OCI-LY1 (cell line): ENCODE measurements at regions not wholly inside any gene's neighbourhood (a gene's known extent, or its start where the extent isn't known, plus 50 kb on each side); places are given as distances from the start of the nearest gene placed in this dataset.
"Not testable (repeated sequence)": the region's sequence is repeated elsewhere in the genome, so short reads cannot be mapped to it uniquely, and the experiment has no call there.

ENCODE experiments used
- H2AFZ ChIP-seq: fragments of 200-600 bp; sonication (generic), shearing (Covaris generic); 2 replicates; pipeline ENCODE4 v1.6.0; 2014; ENCODE audit warnings: antibody characterized with exemption, mild to moderate bottlenecking, low read length
- H3F3A ChIP-seq: fragments of 200-600 bp; sonication (generic), shearing (Covaris generic); 2 replicates; pipeline ENCODE4 v1.6.0; 2014; ENCODE audit warnings: mild to moderate bottlenecking, antibody characterized with exemption, low read length, moderate library complexity; ENCODE audit not compliant: insufficient read depth
- H3K27ac ChIP-seq: fragments of 200-600 bp; sonication (generic); 2 replicates; pipeline ENCODE4 v1.5.1; 2014; ENCODE audit warnings: low read length, mixed run types, mild to moderate bottlenecking, low read depth; ENCODE audit not compliant: poor library complexity, severe bottlenecking
- H3K27me3 ChIP-seq: fragments of 200-600 bp; sonication (generic); 2 replicates; pipeline ENCODE4 v1.6.0; 2014; ENCODE audit warnings: antibody characterized with exemption, mild to moderate bottlenecking, low read length, moderate library complexity; ENCODE audit not compliant: insufficient read depth
- H3K36me3 ChIP-seq: fragments of 200-600 bp; sonication (generic); 2 replicates; pipeline ENCODE4 v1.6.1; 2014; ENCODE audit warnings: mild to moderate bottlenecking, antibody characterized with exemption, low read length, moderate library complexity, mixed read lengths; ENCODE audit not compliant: insufficient read depth
- H3K4me1 ChIP-seq: fragments of 200-600 bp; sonication (generic); 2 replicates; pipeline ENCODE4 v1.5.1; 2014; ENCODE audit warnings: mild to moderate bottlenecking, low read length, moderate library complexity; ENCODE audit not compliant: insufficient read depth, severe bottlenecking
- H3K4me2 ChIP-seq: fragments of 200-600 bp; sonication (generic), shearing (Covaris generic); 2 replicates; pipeline ENCODE4 v1.6.1; 2014; ENCODE audit warnings: low read length
- H3K4me3 ChIP-seq: fragments of 200-600 bp; sonication (generic); 2 replicates; pipeline ENCODE4 v1.5.1; 2014; ENCODE audit warnings: low read length, low read depth, mild to moderate bottlenecking, mixed read lengths; ENCODE audit not compliant: poor library complexity, severe bottlenecking
- H3K79me2 ChIP-seq: fragments of 200-600 bp; shearing (Covaris generic); 2 replicates; pipeline ENCODE4 v1.6.1; 2016; ENCODE audit warnings: mixed run types, low read length, mixed read lengths; ENCODE audit not compliant: insufficient read depth
- H3K9ac ChIP-seq: fragments of 200-600 bp; sonication (generic), shearing (Covaris generic); 2 replicates; pipeline ENCODE4 v1.6.1; 2014; ENCODE audit warnings: mild to moderate bottlenecking, low read length, mixed read lengths
- H3K9me2 ChIP-seq: fragments of 200-600 bp; sonication (generic), shearing (Covaris generic); 2 replicates; pipeline ENCODE4 v1.6.1; 2014; ENCODE audit warnings: low read depth, mild to moderate bottlenecking, low read length, mixed read lengths
- H3K9me3 ChIP-seq: fragments of 200-600 bp; shearing (Covaris generic); 2 replicates; pipeline ENCODE4 v1.6.1; 2014; ENCODE audit warnings: low read length, mixed read lengths
- H4K20me1 ChIP-seq: fragments of 200-600 bp; sonication (generic), shearing (Covaris generic); 2 replicates; pipeline ENCODE4 v1.6.0; 2016; ENCODE audit warnings: mild to moderate bottlenecking, low read length; ENCODE audit not compliant: insufficient read depth
- EZH2 ChIP-seq: fragments of 200-600 bp; sonication (generic), shearing (Covaris generic); IDR thresholded peaks from 2 replicates; pipeline ENCODE4 v1.8.0; 2017; ENCODE audit warnings: borderline replicate concordance, mixed run types, mild to moderate bottlenecking, antibody characterized with exemption, low read length, moderate library complexity, mixed read lengths
- TF ChIP-seq, protein P1 (sequence below): fragments of 200-600 bp; sonication (generic), shearing (Covaris generic); IDR thresholded peaks from 2 replicates; pipeline ENCODE4 v1.5.1; 2017; ENCODE audit warnings: mild to moderate bottlenecking, antibody characterized with exemption, low read length, moderate library complexity, mixed read lengths

DNA sequence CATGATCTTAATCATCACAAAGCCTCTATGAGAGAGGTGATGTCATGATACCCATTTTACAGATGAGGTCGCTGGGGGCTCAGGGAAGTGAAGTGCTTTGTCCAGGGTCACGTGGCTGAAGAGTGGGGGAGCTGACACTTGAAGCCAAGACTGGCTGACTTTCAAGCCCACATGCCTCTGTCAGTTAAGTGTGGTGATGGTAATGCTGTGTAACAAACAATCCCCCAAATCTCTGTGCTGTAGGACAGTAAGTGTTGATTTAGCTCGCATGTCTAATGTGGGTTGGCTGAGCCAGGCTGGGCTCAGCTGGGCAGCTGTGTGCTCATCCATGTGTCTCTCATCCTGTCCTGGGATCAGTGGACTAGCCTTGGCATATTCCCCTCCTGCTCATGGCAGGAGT, 87.1 kb upstream of the GRK3 start:
- Histone ChIP-seq H3K9me2 (no peaks in the 10 kb centered on the region), H3K9ac (no peak overlapping the region), H3K4me1 (peaks cover 4% of the 10 kb centered on the region), H2AFZ (no peak overlapping the region), H3K4me2 (no peak overlapping the region), H3K36me3 (no peaks in the 10 kb centered on the region; the same call in 1 of the 2 replicates), H3F3A (no peaks in the 10 kb centered on the region), H3K79me2 (no peaks in the 10 kb centered on the region), H4K20me1 (no peaks in the 10 kb centered on the region), H3K27ac (no peak overlapping the region), H3K27me3 (no peaks in the 10 kb centered on the region), H3K9me3 (no peaks in the 10 kb centered on the region), H3K4me3 (no peak overlapping the region)
- TF ChIP-seq, protein P1, sequence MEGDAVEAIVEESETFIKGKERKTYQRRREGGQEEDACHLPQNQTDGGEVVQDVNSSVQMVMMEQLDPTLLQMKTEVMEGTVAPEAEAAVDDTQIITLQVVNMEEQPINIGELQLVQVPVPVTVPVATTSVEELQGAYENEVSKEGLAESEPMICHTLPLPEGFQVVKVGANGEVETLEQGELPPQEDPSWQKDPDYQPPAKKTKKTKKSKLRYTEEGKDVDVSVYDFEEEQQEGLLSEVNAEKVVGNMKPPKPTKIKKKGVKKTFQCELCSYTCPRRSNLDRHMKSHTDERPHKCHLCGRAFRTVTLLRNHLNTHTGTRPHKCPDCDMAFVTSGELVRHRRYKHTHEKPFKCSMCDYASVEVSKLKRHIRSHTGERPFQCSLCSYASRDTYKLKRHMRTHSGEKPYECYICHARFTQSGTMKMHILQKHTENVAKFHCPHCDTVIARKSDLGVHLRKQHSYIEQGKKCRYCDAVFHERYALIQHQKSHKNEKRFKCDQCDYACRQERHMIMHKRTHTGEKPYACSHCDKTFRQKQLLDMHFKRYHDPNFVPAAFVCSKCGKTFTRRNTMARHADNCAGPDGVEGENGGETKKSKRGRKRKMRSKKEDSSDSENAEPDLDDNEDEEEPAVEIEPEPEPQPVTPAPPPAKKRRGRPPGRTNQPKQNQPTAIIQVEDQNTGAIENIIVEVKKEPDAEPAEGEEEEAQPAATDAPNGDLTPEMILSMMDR = no peak
- TF ChIP-seq EZH2 = no peak

DNA sequence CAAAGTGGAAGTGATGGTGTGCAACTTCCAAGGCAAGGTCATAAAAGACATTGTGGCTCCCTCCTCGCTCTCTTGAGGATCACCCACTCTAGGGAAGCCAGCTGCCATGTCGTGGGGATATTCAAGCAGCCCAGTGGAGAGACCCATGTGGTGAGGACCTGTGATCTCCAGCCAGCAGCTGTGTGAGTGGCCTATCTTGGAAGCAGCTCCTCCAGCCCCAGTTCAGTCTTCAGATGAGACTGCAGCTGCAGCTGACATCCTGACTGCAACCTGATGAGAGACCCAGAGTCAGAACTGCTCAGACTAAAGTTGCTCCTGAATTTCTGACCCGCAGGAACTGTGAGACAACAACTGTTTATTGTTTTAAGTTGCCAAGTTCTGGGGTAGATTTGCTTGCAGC, 86.4 kb upstream of the GRK3 start:
- Histone ChIP-seq H3K79me2 (no peaks in the 10 kb centered on the region), H3K36me3 (no peaks in the 10 kb centered on the region; the same call in 1 of the 2 replicates), H3K9ac (no peak overlapping the region), H3K9me3 (no peaks in the 10 kb centered on the region), H3K4me3 (no peak overlapping the region), H3K4me1 (peaks cover 4% of the 10 kb centered on the region), H3K27me3 (no peaks in the 10 kb centered on the region), H4K20me1 (no peaks in the 10 kb centered on the region), H3K4me2 (no peak overlapping the region), H3F3A (no peaks in the 10 kb centered on the region), H3K27ac (no peak overlapping the region), H2AFZ (no peak overlapping the region), H3K9me2 (no peaks in the 10 kb centered on the region)
- TF ChIP-seq, protein P1 = no peak
- no peak for TF ChIP-seq EZH2

DNA sequence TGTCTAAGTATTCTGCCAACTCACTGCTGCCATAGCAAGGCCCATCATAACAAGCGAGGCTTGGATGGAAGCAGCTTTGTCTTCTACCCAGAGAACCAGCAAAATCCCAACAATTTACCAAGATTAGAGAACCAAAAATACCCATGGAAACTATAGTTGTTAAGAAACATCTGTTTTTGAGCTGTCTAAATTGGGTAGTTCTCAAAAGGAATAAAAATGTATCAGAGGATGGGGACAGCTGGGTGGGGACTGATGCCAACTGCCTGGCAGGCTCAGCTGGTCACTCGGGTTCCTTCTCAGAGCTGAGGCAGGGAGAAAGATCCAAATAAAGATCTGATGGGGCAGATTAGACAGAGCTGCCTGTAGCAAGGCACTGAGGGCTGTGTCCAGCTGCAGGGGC, 85.9 kb upstream of the GRK3 start:
- no peaks in the 10 kb centered on the region; the same call in 1 of the 2 replicates for H3K36me3 ChIP-seq
- H3F3A ChIP-seq = no peaks in the 10 kb centered on the region
- no peaks in the 10 kb centered on the region for H4K20me1 ChIP-seq
- H3K27ac ChIP-seq = no peak overlapping the region
- H2AFZ ChIP-seq = no peak overlapping the region
- peaks cover 4% of the 10 kb centered on the region for H3K4me1 ChIP-seq
- no peaks in the 10 kb centered on the region for H3K79me2 ChIP-seq
- H3K4me2 ChIP-seq = no peak overlapping the region
- no peaks in the 10 kb centered on the region for H3K9me3 ChIP-seq
- no peaks in the 10 kb centered on the region for H3K9me2 ChIP-seq
- no peak for TF ChIP-seq EZH2
- TF ChIP-seq, protein P1 = no peak
- H3K4me3 ChIP-seq = no peak overlapping the region
- H3K9ac ChIP-seq = no peak overlapping the region
- no peaks in the 10 kb centered on the region for H3K27me3 ChIP-seq

DNA sequence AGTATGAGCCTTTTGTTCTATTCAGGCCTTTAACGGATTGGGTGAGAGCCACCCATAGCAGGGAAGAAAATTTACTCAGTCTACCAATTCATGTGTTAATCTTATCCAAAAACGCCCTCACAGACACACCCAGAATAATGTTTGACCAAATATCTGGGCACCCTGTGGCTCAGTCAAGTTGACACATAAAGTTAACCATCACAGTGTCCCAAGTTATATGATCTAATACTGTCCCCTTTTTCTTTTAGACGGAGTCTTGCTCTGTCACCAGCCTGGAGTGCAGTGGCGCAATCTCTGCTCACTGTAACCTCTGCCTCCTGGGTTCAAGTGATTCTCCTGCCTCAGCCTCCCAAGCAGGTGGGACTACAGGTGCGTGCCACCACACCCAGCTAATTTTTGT, 83.6 kb upstream of the GRK3 start:
- H4K20me1 ChIP-seq, H3K4me1 ChIP-seq, H3K4me3 ChIP-seq, H3K9ac ChIP-seq, H2AFZ ChIP-seq, H3K79me2 ChIP-seq, H3K9me3 ChIP-seq, H3K36me3 ChIP-seq, H3K27ac ChIP-seq, H3F3A ChIP-seq, H3K4me2 ChIP-seq, H3K27me3 ChIP-seq, H3K9me2 ChIP-seq: not testable (repeated sequence)
